OCI-LY1 (cell line): ENCODE measurements at regions not wholly inside any gene's neighbourhood (a gene's known extent, or its start where the extent isn't known, plus 50 kb on each side); places are given as distances from the start of the nearest gene placed in this dataset.

Experiments
- CTCF ChIP-seq: fragments of 200-600 bp; sonication (generic), shearing (Covaris generic); IDR thresholded peaks from 2 replicates; pipeline ENCODE4 v1.5.1; 2017; ENCODE audit warnings: mild to moderate bottlenecking, antibody characterized with exemption, low read length, moderate library complexity, mixed read lengths
- EZH2 ChIP-seq: fragments of 200-600 bp; sonication (generic), shearing (Covaris generic); IDR thresholded peaks from 2 replicates; pipeline ENCODE4 v1.8.0; 2017; ENCODE audit warnings: borderline replicate concordance, mixed run types, mild to moderate bottlenecking, antibody characterized with exemption, low read length, moderate library complexity, mixed read lengths

DNA sequence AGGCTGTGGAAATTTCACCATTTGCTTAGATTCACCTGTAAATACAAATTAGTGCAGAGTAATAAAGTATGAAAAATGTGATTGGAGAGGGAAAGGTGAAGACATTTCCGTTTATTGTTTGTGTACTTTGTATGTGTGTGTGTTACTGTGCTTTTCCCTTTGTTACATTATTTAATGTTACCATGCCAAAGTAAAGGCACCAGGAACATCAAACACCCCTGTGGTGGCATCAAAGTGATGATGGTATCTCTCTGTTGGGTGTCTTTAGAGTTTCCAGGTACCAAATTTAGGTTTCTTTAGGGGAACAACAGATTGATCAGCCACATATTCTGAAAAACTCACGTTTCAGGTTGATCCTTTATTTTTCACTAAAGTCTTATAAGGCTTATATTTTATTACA lies 189.0 kb upstream of the FBXO33 start:
- TF ChIP-seq CTCF (no peak), EZH2 (no peak)
